HG02642 (cell line): ENCODE measurements at regions not wholly inside any gene's neighbourhood (a gene's known extent, or its start where the extent isn't known, plus 50 kb on each side); places are given as distances from the start of the nearest gene placed in this dataset.
"Not testable (repeated sequence)": the region's sequence is repeated elsewhere in the genome, so short reads cannot be mapped to it uniquely, and the experiment has no call there.

Experiments
- ATAC-seq: cut with Tn5 transposase; IDR thresholded peaks from one replicate; pipeline ENCODE4 v1.9.1; 2021; ENCODE audit warnings: mild to moderate bottlenecking; ENCODE audit not compliant: unreplicated experiment, poor library complexity

- ATAC-seq = no peak
Observed at GRCh38 chr6:157727629-157728182, 95.3 kb upstream of the SNX9 start.

- no peak for ATAC-seq
Observed at GRCh38 chr6:157728183-157728881, 94.7 kb upstream of the SNX9 start.

- ATAC-seq = no peak
Observed at GRCh38 chr6:157731221-157731620, 91.8 kb upstream of the SNX9 start.

GRCh38 chr6:157732007-157732406 lies 91.0 kb upstream of the SNX9 start:
- no peak for ATAC-seq

GRCh38 chr6:157732416-157733161 lies 90.5 kb upstream of the SNX9 start:
- ATAC-seq = no peak

GRCh38 chr6:157736555-157736954 lies 86.5 kb upstream of the SNX9 start:
- ATAC-seq = not testable (repeated sequence)

GRCh38 chr6:157741321-157741947 lies 81.6 kb upstream of the SNX9 start:
- ATAC-seq = no peak

GRCh38 chr6:157741948-157742556 lies 81.0 kb upstream of the SNX9 start:
- no peak for ATAC-seq

GRCh38 chr6:157744102-157744601 lies 78.9 kb upstream of the SNX9 start:
- no peak for ATAC-seq

- no peak for ATAC-seq
Observed at GRCh38 chr6:157746897-157747296, 76.1 kb upstream of the SNX9 start.

- ATAC-seq = no peak
Observed at GRCh38 chr6:157747370-157747769, 75.7 kb upstream of the SNX9 start.

GRCh38 chr6:157748839-157749571 lies 74.0 kb upstream of the SNX9 start:
- no peak for ATAC-seq

- ATAC-seq = not testable (repeated sequence)
Observed at GRCh38 chr6:157750973-157751372, 72.1 kb upstream of the SNX9 start.

- no peak for ATAC-seq
Observed at GRCh38 chr6:157751547-157752200, 71.4 kb upstream of the SNX9 start.

GRCh38 chr6:157752879-157753278 lies 70.2 kb upstream of the SNX9 start:
- ATAC-seq = not testable (repeated sequence)

GRCh38 chr6:157753291-157753690 lies 69.8 kb upstream of the SNX9 start:
- ATAC-seq = no peak

- ATAC-seq = not testable (repeated sequence)
Observed at GRCh38 chr6:157753801-157754200, 69.2 kb upstream of the SNX9 start.

- no peak for ATAC-seq
Observed at GRCh38 chr6:157754351-157754750, 68.7 kb upstream of the SNX9 start.

- ATAC-seq = no peak
Observed at GRCh38 chr6:157755032-157755745, 67.9 kb upstream of the SNX9 start.
